Suprapubic skin (tissue), 4 donors: ENCODE measurements at regions not wholly inside any gene's neighbourhood (a gene's known extent, or its start where the extent isn't known, plus 50 kb on each side); places are given as distances from the start of the nearest gene placed in this dataset.

Experiments
- DNase-seq, 2 donors: peaks; one replicate each; pipeline ENCODE4 v3.0.0-alpha.2; 2019; ENCODE audit warnings: low spot score in 2 of 2
- H3K27ac ChIP-seq: fragments of 200-600 bp; sonication (generic); one replicate; pipeline ENCODE4 v1.5.1; 2019
- H3K27me3 ChIP-seq: fragments of 200-600 bp; sonication (generic); one replicate; pipeline ENCODE4 v1.5.1; 2019
- H3K36me3 ChIP-seq: fragments of 200-600 bp; sonication (generic); one replicate; pipeline ENCODE4 v1.5.1; 2019
- H3K4me1 ChIP-seq: fragments of 200-600 bp; sonication (generic); one replicate; pipeline ENCODE4 v1.5.1; 2019
- H3K4me3 ChIP-seq: fragments of 200-600 bp; sonication (generic); one replicate; pipeline ENCODE4 v1.5.1; 2019; ENCODE audit warnings: mild to moderate bottlenecking
- H3K9me3 ChIP-seq: fragments of 200-600 bp; sonication (generic); one replicate; pipeline ENCODE4 v1.5.1; 2019
- EP300 ChIP-seq: sonication (generic); formaldehyde crosslinking; IDR thresholded peaks from one replicate; pipeline ENCODE4 v1.6.1; 2017; ENCODE audit warnings: antibody characterized with exemption
- POLR2A ChIP-seq, 2 donors: fragments of 450-650 bp; IDR thresholded peaks; one replicate each; pipeline ENCODE4 v1.6.1; 2017; ENCODE audit warnings: antibody characterized with exemption in 2 of 2, mild to moderate bottlenecking in 2 of 2, moderate library complexity in 2 of 2
- POLR2AphosphoS5 ChIP-seq, 3 donors: sonication (generic); formaldehyde crosslinking; IDR thresholded peaks; one replicate each; pipeline ENCODE4 v1.6.1; 2017; ENCODE audit warnings: antibody characterized with exemption in 3 of 3
- WGBS: methylation state at CpG from one replicate; pipeline ENCODE4 v1.1.5; 2018; 5-methylcytosine and 5-hydroxymethylcytosine counted together
- TF ChIP-seq, protein P1 (sequence below), 2 donors: fragments of 200-600 bp in 1 of 2; fragments of 450-650 bp in 1 of 2; sonication (generic) in 1 of 2; IDR thresholded peaks; one replicate each; pipeline ENCODE4 v1.5.1; 2016 to 2019; ENCODE audit warnings: antibody characterized with exemption in 2 of 2, mild to moderate bottlenecking in 1 of 2, moderate library complexity in 1 of 2

DNA sequence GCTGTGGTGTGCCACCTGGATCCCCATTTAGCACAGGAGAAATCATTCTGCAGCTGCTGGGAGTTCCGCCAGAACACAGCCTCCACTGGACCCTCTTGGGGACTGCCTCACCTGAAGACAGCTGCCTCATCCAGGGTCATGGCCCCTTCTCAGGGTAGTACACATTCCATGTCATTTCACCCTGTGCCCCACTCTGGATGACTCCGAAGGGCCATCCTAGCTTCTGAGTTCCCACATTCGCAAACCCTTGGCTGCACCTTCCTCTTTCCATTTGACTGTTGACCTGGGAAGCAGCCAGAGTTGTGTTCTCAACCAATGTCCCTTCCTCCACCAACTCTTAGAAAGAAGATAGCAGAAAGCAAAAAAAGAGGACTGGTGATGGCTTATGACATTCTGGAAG lies 125.6 kb upstream of the TBX20 start:
- H3K27me3 ChIP-seq = peaks cover 3% of the 10 kb centered on the region
- H3K9me3 ChIP-seq = no peaks in the 10 kb centered on the region
- H3K4me3 ChIP-seq = no peak overlapping the region
- DNase-seq = no peak
- H3K36me3 ChIP-seq = no peaks in the 10 kb centered on the region
- no peak overlapping the region for H3K27ac ChIP-seq
- no peaks in the 10 kb centered on the region for H3K4me1 ChIP-seq
- 89% methylated on average over 3 of the region's 3 CpGs for WGBS
- TF ChIP-seq POLR2AphosphoS5 (IDR thresholded peaks at IDR 0.05) (no peak), EP300 (no peak), POLR2A (IDR thresholded peaks at IDR 0.05) (no peak)
- TF ChIP-seq, protein P1, sequence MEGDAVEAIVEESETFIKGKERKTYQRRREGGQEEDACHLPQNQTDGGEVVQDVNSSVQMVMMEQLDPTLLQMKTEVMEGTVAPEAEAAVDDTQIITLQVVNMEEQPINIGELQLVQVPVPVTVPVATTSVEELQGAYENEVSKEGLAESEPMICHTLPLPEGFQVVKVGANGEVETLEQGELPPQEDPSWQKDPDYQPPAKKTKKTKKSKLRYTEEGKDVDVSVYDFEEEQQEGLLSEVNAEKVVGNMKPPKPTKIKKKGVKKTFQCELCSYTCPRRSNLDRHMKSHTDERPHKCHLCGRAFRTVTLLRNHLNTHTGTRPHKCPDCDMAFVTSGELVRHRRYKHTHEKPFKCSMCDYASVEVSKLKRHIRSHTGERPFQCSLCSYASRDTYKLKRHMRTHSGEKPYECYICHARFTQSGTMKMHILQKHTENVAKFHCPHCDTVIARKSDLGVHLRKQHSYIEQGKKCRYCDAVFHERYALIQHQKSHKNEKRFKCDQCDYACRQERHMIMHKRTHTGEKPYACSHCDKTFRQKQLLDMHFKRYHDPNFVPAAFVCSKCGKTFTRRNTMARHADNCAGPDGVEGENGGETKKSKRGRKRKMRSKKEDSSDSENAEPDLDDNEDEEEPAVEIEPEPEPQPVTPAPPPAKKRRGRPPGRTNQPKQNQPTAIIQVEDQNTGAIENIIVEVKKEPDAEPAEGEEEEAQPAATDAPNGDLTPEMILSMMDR (IDR thresholded peaks at IDR 0.05) = no peak

DNA sequence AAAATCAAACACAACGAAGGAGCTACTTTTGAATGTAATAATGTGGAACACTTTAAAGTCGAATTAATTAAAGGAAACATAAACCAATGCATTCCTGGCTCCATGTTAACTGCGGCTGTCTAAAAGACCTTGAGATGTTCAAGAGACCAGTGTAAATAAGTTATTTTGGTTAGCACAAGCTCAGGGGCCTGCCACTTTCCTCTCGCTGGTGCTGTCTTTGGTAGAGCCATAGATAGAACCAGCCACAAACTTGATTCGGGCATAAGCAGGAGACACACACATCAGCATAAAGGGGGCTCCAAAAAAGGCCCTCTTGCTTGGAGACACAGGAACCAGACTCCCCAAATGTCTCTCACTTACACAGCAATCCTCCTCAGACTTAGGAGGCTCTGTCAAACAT lies 121.6 kb upstream of the TBX20 start:
- H3K4me3 ChIP-seq = no peak overlapping the region
- H3K4me1 ChIP-seq = no peaks in the 10 kb centered on the region
- no peak for TF ChIP-seq POLR2A (IDR thresholded peaks at IDR 0.05)
- TF ChIP-seq EP300 = no peak
- no peak for TF ChIP-seq POLR2AphosphoS5 (IDR thresholded peaks at IDR 0.05)
- TF ChIP-seq, protein P1 (IDR thresholded peaks at IDR 0.05) = no peak
- DNase-seq = no peak
- no peak overlapping the region for H3K27ac ChIP-seq
- H3K36me3 ChIP-seq = no peaks in the 10 kb centered on the region
- peaks cover 3% of the 10 kb centered on the region for H3K27me3 ChIP-seq
- H3K9me3 ChIP-seq = no peaks in the 10 kb centered on the region
- 84% methylated on average over 5 of the region's 5 CpGs for WGBS

DNA sequence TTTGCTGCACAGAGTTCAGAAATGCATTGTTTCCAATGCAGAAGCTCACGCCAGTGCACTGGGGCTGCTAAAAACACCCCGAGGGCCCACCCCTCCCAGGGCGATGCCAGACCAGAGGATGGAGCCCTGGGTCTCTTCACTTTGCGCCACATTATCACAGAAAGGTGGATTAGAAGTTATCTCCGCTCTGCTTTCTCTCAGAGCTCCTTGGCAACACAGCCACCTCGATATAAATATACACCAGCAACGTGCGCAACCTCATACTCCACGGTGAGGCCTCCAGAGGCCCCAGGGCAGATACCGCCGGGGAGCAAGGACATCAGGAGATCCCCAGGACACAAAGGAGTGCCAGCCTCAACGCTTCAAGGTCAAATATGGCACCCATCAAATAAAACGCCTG lies 121.0 kb upstream of the TBX20 start:
- peaks cover 3% of the 10 kb centered on the region for H3K27me3 ChIP-seq

DNA sequence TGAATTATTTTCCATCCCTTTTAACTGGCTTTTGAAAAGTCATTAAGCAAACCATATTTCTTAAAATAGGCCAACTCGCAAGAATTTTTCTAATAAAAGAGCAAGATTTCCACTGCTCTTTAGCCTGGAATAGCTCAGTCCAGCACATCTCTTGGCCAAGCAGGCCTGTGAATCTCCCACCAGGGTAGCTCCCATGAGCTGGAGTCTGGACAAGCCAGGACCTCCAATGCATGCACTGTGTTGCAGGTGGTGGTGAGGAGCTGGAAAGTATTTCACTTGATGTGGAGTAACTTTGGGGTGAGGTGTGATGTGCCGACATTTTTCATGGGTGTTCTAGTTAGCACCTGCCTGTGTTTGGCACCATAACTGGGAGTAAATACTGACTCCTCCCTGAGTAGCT lies 117.3 kb upstream of the TBX20 start:
- TF ChIP-seq EP300 (no peak), POLR2AphosphoS5 (IDR thresholded peaks at IDR 0.05) (no peak), POLR2A (IDR thresholded peaks at IDR 0.05) (no peak)
- TF ChIP-seq, protein P1 (IDR thresholded peaks at IDR 0.05) = no peak
- Histone ChIP-seq H3K9me3 (no peaks in the 10 kb centered on the region), H3K4me3 (no peak overlapping the region), H3K4me1 (no peaks in the 10 kb centered on the region), H3K27ac (no peak overlapping the region), H3K36me3 (no peaks in the 10 kb centered on the region), H3K27me3 (no peaks in the 10 kb centered on the region)
- no peak for DNase-seq
- 60% methylated on average over 2 of the region's 2 CpGs for WGBS

More for the DNA sequence above, 121.0 kb upstream of the TBX20 start:
- no peak overlapping the region for H3K27ac ChIP-seq
- WGBS = 77% methylated on average over 13 of the region's 13 CpGs
- H3K4me3 ChIP-seq = no peak overlapping the region
- H3K9me3 ChIP-seq = no peaks in the 10 kb centered on the region
- TF ChIP-seq POLR2A (IDR thresholded peaks at IDR 0.05) (no peak), EP300 (no peak), POLR2AphosphoS5 (IDR thresholded peaks at IDR 0.05) (no peak)
- TF ChIP-seq, protein P1 (IDR thresholded peaks at IDR 0.05) = no peak
- H3K4me1 ChIP-seq = no peaks in the 10 kb centered on the region
- no peaks in the 10 kb centered on the region for H3K36me3 ChIP-seq
- no peak for DNase-seq

DNA sequence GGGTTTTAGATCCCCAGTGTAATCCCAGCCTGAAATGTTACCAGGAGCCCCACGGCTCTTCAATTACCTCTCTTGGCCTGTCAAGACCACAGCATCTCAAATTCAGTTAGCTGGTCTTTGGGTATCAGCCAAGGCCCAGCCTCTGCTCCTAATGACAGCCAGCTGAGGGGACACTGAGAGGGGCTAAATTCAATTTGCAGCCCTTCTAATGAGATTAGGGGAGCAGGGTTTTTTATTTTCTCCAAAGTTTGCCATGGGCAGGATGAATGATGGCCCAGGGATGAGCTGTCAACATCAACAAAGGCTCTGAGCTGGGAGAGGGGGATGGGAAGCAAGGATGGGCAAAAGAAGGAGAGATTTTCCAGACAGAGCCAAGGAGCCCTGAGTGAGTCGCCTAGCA lies 116.8 kb upstream of the TBX20 start:
- WGBS = 73% methylated on average over 2 of the region's 2 CpGs
- no peaks in the 10 kb centered on the region for H3K27me3 ChIP-seq
- TF ChIP-seq POLR2AphosphoS5 (IDR thresholded peaks at IDR 0.05) = no peak
- no peak for TF ChIP-seq EP300
- TF ChIP-seq, protein P1 (IDR thresholded peaks at IDR 0.05) = no peak
- no peak for TF ChIP-seq POLR2A (IDR thresholded peaks at IDR 0.05)
- H3K27ac ChIP-seq = no peak overlapping the region
- H3K4me1 ChIP-seq = no peaks in the 10 kb centered on the region
- no peak overlapping the region for H3K4me3 ChIP-seq
- no peaks in the 10 kb centered on the region for H3K9me3 ChIP-seq
- no peaks in the 10 kb centered on the region for H3K36me3 ChIP-seq
- no peak for DNase-seq
